Osteocyte (in vitro differentiated cells): ENCODE measurements at regions not wholly inside any gene's neighbourhood (a gene's known extent, or its start where the extent isn't known, plus 50 kb on each side); places are given as distances from the start of the nearest gene placed in this dataset.

Source experiments
- DNase-seq: peaks from one replicate; pipeline ENCODE4 v3.0.0; 2021; ENCODE audit warnings: mixed read lengths; ENCODE audit not compliant: unreplicated experiment; ENCODE audit errors: extremely low spot score
- H3K27ac Mint-ChIP-seq: one replicate; pipeline ENCODE4 v1.8.0; 2021; ENCODE audit warnings: mild to moderate bottlenecking, mixed read lengths; ENCODE audit not compliant: unreplicated experiment
- H3K27me3 Mint-ChIP-seq: one replicate; pipeline ENCODE4 v1.8.0; 2021; ENCODE audit warnings: mixed read lengths; ENCODE audit not compliant: unreplicated experiment
- H3K36me3 Mint-ChIP-seq: one replicate; pipeline ENCODE4 v1.8.0; 2021; ENCODE audit warnings: mixed read lengths; ENCODE audit not compliant: unreplicated experiment
- H3K4me1 Mint-ChIP-seq: one replicate; pipeline ENCODE4 v1.8.0; 2021; ENCODE audit warnings: mixed read lengths; ENCODE audit not compliant: unreplicated experiment
- H3K4me3 Mint-ChIP-seq: one replicate; pipeline ENCODE4 v1.8.0; 2021; ENCODE audit warnings: mild to moderate bottlenecking, moderate library complexity, mixed read lengths; ENCODE audit not compliant: unreplicated experiment
- H3K9me3 Mint-ChIP-seq: one replicate; pipeline ENCODE4 v1.8.0; 2021; ENCODE audit warnings: mixed read lengths; ENCODE audit not compliant: unreplicated experiment
- TF ChIP-seq, protein P1 (sequence below): fragments of 200-600 bp; sonication (generic); IDR thresholded peaks from 2 replicates; pipeline ENCODE4 v1.5.0; 2021; ENCODE audit warnings: antibody characterized with exemption, mild to moderate bottlenecking, moderate library complexity

DNA sequence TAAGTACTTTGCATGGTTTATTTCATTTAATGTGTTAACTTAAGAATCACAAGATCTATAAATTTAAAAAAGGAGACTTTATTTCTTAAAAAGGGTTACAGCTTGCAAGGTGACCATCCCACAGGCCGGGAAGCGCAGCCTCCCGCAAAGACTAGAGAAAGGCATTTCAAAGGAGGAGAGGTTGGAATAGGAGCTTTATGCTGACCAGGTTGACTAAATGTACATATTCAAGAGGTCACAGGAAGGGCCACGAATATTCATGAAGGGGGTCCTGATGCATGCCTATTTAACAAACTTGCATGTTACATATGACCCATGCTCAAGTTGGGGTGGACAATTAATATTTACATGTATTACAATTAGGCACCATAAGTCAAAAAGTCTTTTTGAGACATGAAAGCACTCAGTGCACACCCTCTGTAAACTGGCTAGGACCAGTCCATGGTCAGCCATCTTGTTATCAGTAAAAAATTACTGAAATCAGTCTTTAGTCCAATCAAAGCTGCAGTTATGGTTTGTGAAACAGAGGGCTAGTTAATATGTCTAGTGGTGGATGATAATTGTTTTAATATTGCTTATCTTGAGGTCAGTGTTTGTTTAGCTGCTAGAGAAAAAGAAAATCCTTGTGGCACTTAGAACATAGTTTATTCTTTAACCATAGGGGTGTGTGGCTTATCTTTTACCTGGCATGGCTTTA, 169.3 kb downstream of the KCNE4 start:
- Mint-ChIP-seq H3K27me3 (no peaks in the 10 kb centered on the region), H3K9me3 (no peaks in the 10 kb centered on the region), H3K4me3 (no peak overlapping the region), H3K4me1 (peaks cover 11% of the 10 kb centered on the region), H3K27ac (peak overlapping the region; percentile 53), H3K36me3 (no peaks in the 10 kb centered on the region)
- no peak for DNase-seq
- TF ChIP-seq, protein P1, sequence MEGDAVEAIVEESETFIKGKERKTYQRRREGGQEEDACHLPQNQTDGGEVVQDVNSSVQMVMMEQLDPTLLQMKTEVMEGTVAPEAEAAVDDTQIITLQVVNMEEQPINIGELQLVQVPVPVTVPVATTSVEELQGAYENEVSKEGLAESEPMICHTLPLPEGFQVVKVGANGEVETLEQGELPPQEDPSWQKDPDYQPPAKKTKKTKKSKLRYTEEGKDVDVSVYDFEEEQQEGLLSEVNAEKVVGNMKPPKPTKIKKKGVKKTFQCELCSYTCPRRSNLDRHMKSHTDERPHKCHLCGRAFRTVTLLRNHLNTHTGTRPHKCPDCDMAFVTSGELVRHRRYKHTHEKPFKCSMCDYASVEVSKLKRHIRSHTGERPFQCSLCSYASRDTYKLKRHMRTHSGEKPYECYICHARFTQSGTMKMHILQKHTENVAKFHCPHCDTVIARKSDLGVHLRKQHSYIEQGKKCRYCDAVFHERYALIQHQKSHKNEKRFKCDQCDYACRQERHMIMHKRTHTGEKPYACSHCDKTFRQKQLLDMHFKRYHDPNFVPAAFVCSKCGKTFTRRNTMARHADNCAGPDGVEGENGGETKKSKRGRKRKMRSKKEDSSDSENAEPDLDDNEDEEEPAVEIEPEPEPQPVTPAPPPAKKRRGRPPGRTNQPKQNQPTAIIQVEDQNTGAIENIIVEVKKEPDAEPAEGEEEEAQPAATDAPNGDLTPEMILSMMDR, result no peak

DNA sequence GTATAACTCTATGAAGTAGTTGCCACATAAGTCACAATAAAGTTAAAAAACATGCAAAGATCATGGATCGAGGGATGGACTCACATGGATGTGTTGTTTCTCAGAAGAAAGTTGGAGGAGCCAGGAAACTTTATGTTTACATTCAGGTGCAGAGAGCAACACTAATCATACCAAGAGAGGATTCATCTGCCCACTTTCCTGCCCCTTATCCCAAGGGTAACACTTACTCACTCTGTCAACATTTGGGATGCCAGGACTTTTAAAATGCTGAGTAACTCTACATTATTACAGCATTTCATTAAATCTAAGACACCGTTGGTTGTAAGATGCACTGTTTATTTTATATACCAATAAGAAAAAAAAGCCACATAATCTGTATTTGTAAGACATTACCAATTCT, 170.4 kb downstream of the KCNE4 start:
- H3K27ac Mint-ChIP-seq, result peak overlapping the region; percentile 53
- no peak overlapping the region for H3K4me3 Mint-ChIP-seq
- peaks cover under 1% of the 10 kb centered on the region for H3K9me3 Mint-ChIP-seq
- no peaks in the 10 kb centered on the region for H3K36me3 Mint-ChIP-seq
- TF ChIP-seq, protein P1, result no peak
- no peaks in the 10 kb centered on the region for H3K27me3 Mint-ChIP-seq
- peaks cover 11% of the 10 kb centered on the region for H3K4me1 Mint-ChIP-seq
- DNase-seq, result no peak

DNA sequence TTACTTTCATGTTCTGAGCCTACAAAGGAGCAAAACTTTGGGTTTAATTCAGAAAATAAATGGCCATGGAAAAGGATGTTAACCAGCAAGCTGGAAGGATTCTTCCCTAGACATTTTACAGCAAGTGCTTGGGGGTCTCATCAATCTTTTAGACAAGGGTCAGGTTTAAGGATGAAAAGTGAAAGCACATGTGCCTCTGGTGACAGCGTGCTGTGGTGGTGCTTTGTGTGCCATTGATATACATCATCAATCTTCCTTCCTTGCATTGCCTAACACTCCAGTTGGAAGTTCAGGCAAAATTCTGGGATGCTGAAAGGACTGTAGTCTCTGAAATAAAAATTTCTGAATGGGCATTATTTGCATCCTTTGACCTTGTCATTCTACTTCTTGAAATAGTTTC, 171.2 kb downstream of the KCNE4 start:
- H3K4me1 Mint-ChIP-seq, result peaks cover 10% of the 10 kb centered on the region
- no peak overlapping the region for H3K4me3 Mint-ChIP-seq
- DNase-seq, result no peak
- TF ChIP-seq, protein P1, result no peak
- H3K27me3 Mint-ChIP-seq, result no peaks in the 10 kb centered on the region
- peak overlapping the region; percentile 53 for H3K27ac Mint-ChIP-seq
- peaks cover 4% of the 10 kb centered on the region for H3K9me3 Mint-ChIP-seq
- no peaks in the 10 kb centered on the region for H3K36me3 Mint-ChIP-seq

DNA sequence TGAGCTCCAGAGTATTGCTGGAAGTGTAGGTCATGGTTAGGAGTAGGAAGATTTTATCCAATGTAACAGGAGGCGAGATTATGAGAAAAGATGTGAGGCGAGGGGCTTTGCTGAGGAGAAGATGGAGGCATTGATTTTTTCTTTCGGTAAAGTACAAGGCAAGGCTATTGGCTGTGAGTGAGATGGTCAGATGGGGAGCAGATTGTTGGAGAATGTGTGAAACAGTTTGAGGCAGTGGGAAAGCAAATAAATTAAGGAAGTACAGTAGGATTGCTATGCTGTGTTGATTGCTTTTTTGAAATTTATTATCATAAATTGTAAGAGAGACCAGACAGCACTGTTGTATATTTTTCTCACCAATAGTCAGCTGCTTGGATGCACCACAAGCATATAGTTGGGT, 173.3 kb downstream of the KCNE4 start:
- Mint-ChIP-seq H3K4me3 (no peak overlapping the region), H3K36me3 (no peaks in the 10 kb centered on the region), H3K9me3 (peaks cover 4% of the 10 kb centered on the region), H3K27me3 (no peaks in the 10 kb centered on the region), H3K4me1 (peaks cover 17% of the 10 kb centered on the region), H3K27ac (no peak overlapping the region)
- DNase-seq, result no peak
- TF ChIP-seq, protein P1, result no peak

DNA sequence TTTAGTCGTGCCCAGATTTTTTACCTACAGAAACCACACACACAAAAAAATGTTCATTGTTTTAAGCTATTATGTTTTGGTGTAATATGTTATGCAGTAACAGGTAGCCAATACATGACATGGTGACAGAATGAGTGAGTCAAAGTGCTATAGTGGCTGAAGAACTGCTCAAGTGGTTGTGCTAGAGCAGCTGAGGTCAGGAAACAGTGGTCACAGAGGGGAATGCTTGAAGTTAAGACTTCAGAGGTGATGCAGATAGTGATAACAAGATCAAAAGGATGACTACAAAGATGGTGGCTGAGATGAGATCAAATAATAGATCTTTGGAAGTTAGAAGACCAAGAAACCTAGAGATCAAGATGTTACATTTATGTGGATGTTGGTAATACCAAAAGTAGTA, 174.3 kb downstream of the KCNE4 start:
- DNase-seq, result no peak
- no peak overlapping the region for H3K27ac Mint-ChIP-seq
- H3K27me3 Mint-ChIP-seq, result no peaks in the 10 kb centered on the region
- H3K9me3 Mint-ChIP-seq, result peaks cover 4% of the 10 kb centered on the region
- H3K4me1 Mint-ChIP-seq, result peaks cover 26% of the 10 kb centered on the region
- no peaks in the 10 kb centered on the region for H3K36me3 Mint-ChIP-seq
- no peak overlapping the region for H3K4me3 Mint-ChIP-seq
- TF ChIP-seq, protein P1, result no peak
